NOMO-1 (cell line): ENCODE measurements at regions not wholly inside any gene's neighbourhood (a gene's known extent, or its start where the extent isn't known, plus 50 kb on each side); places are given as distances from the start of the nearest gene placed in this dataset.

Experiments used
- DNase-seq, 2 experiments: peaks; one replicate each; lab custom pipeline; 2025; ENCODE audit not compliant: unreplicated experiment in 2 of 2; lab: John Stamatoyannopoulos, UW

DNA sequence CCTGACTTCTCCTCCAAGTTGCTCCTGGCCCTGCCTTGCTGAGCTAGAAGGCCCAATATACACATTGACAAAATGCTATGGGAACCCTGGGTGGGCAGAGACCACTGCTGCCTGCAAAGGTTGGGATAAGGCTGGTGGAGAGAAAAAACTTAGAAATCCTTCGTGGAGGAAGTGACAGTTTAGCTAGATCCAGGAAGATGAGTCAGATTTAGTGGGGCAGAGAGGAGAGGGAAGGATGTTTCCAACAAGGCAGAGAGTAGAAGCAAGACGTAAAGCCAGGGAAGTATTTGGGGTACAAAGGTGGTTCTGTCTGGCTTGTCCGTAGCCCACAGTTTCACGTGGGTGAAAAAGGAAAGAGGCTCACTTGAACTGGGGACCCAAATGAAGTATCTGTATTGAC, 69.0 kb upstream of the CLMN start:
- DNase-seq: no peak

DNA sequence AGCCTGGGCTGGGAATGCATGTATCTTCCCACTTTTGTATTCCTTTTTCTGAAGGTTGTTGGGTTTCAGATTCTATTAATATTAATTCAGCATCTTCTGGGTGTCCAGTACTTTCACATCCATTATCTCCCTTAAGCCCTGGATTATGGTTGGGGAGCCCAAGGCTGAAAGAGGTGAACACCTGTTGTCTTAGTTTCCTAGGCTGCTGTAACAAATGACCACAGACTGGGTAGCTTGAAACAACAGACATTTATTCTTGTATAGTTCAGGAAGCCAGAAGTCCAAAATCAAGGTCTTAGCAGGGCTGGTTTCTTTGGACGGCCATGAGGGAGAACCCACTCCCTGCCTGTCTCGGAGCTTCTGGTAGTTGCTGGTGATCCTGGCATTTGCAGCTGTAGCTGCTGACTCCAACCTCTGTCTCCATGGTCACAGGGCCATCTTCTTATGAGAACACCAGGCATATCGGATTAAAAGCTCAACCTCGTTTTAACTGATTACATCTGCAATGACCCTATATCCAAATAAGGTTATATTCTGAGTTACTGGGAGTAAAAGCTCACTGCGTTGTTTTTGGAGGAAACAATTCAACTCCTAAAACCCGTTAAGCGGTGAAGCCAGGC, 68.2 kb upstream of the CLMN start:
- no peak for DNase-seq

DNA sequence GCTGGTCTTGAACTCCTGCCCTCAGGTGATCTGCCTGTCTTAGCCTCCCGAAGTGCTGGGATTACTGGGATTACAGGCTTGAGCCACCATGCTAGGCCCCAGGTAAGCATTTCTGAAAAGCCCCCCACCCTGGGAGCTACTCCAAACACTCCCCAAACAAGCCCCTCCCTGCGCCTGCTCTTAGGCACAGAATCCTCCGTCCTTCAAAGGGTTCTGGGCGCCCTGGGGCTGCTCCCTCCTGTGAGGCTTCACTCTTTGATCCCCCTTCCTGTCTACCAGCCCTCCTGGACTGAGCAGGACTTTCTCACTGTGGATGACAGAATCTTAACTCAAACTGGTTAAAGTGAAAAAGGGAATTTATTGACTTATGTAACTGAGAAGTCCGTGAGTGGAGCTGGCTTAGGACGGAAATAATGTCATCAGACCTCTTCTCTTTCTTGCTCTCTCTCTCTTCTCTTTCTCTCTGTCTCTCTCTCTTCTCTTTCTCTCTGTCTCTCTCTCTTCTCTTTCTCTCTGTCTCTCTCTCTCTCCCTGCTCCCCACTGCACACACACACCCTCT, 66.9 kb upstream of the CLMN start:
- DNase-seq: no peak

DNA sequence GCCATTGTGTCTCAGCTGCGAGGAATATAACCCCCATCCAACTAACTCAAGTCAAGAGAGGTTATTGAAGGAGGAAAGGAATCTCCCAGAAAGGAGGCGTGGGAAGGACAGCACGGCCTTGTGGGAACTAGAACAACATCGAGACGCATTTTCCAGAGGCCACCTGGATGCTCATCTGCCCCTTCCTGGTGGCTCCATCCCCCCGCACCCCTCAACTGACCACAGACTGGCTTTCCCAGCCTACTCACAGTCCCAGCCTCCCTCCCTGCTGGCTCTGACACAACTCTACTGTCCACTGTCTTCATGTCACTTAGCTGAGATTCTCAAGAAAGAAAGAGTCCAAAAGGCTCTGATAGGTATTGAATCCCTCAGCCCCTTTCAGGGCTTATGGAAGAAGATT, 66.0 kb upstream of the CLMN start:
- no peak for DNase-seq

DNA sequence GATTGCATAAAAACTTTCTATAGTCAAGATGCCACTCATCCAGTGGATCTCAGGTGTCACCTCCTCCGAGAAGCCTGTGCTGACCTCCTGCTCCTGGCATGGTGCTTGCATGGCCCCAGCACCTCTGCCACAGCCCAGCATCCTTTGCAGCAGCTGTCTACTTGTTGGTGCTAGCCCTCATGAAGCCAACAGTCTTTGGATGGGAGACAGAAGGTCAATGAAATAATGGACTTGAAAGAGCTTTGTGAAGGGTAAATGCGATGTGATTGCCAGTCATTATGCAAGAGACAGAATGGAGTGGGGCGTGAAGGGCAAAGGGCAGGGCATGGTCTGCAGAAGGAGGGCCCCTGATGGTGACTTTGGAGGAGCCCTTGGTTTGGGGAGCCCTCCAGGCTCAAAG, 63.0 kb upstream of the CLMN start:
- no peak for DNase-seq

DNA sequence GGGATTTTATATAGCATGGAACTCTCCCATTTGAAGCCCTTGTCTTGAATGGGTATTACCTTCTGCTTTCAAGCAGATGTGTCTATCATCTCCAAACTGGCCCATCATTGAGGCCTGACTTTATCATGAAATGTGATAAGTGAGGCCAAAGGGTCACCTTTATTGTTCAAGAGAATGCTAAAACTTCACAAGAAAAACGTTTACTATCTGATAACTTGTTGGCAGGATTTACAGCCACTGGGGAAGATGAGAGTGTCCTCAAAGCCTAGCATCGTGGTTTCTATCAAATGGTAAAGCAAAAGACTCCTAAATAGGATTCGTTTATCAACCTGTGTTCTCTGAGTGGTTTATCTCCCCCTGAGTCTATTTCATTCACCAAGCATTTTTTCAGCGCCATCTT, 62.0 kb upstream of the CLMN start:
- DNase-seq: no peak

GRCh38 chr14:95380350-95381042, 60.8 kb upstream of the CLMN start:
- no peak for DNase-seq

DNA sequence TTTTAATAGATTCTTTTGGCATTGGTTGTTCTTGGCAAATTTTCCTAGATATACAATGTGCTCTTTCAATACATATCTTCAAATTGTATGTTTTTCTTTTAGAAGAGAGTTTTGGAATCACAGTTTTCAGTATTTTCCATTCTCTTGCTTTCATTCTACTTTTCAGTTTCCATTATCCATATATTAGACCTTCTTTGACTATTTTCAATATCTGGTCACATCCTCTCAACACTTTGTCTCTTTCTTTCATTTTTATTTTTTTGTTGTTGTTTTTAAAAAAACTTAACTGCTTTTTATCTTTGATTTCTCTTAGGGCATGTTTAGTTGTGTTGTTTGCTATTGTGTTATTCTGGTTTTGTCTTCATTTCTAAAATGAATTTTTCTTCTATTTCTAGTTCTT, 59.9 kb upstream of the CLMN start:
- no peak for DNase-seq

DNA sequence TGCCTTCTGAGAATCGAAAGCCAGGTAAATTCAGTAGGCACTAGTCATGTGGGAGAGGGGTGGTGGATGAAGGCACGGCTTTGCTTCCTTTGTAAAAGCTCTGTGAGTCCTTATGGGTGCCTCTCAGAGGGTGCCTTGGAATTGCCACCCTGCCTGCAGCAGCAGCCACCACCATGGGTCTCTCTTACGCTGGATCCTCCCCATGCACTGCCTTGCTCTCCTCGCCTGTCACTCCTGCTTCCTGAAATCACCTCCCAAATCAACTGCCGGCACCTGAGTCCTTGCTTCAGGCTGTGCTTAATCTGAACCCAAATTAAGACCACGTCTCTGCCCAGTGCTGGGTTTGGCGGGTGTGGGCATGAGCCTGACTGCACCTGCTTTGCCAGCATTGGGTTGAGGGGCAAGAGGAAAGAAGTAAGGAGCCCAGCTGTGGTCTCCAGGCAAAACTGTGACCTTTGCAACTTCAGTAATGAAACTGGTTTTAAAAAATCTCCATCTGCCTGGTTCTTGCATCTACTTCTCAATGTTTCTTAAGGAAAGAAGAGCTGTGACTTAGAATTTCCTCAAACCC, 55.9 kb upstream of the CLMN start:
- no peak for DNase-seq

DNA sequence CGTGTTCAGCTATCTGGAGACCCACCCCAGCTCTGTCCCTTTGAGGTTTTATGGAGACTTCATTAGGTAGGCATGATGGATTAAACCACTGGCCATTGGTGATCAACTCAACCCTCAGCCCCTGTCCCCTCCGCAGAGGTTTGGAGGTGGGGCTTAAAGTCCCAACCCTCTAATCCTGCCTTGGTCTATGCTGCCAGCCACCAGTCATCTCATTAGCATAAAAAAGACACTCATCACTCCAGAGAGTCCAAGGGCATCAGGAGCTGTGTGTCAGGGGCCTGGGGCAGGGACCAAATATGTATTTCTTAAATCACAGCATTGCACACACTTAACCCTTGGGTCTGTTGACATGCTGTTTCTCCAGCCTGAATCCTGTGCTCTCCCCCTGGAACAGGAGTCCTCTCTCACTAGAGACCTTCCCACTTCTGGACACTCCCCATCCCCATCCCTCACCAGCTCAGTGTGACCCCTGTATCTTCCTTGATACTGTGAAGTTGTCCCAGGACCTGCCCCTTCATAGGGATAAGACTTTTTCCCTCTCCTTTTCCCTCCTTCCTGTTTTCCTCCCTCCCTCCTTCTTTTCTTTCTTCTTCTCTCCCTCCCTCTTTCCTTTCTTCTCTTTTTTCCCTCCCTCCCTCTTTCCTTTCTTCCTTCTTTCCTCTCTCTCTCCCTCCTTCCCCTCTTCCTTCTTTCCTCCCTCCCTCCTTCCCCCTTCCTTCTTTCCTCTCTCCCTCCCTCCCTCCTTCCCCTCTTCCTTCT, 54.7 kb upstream of the CLMN start:
- DNase-seq: no peak

GRCh38 chr14:95370076-95370475, 50.4 kb upstream of the CLMN start:
- DNase-seq: no peak
